PFSK-1 (cell line): ENCODE measurements at regions not wholly inside any gene's neighbourhood (a gene's known extent, or its start where the extent isn't known, plus 50 kb on each side); places are given as distances from the start of the nearest gene placed in this dataset.

Experiments
- FOXP2 ChIP-seq: optimal IDR thresholded peaks from 2 replicates; pipeline ENCODE3; 2011; ENCODE audit warnings: borderline replicate concordance, control low read depth, inconsistent platforms; ENCODE audit not compliant: insufficient read depth; ENCODE audit errors: extremely low read length, extremely low read depth
- POLR2AphosphoS5 ChIP-seq: IDR thresholded peaks from 2 replicates; pipeline ENCODE4 v1.6.1; 2012; ENCODE audit warnings: low read depth, mild to moderate bottlenecking, control low read depth, low read length, moderate library complexity
- REST ChIP-seq, 2 experiments: IDR thresholded peaks; 2 replicates each; pipeline versions ENCODE4 v1.6.1 to v1.8.0; 2011 to 2012; ENCODE audit warnings: low read depth in 2 of 2, low read length in 2 of 2, control low read depth in 1 of 2, inconsistent platforms in 1 of 2, mild to moderate bottlenecking in 1 of 2, moderate library complexity in 1 of 2; ENCODE audit not compliant: insufficient read depth in 1 of 2
- SIN3A ChIP-seq: IDR thresholded peaks from 2 replicates; pipeline ENCODE4 v1.6.1; 2012; ENCODE audit warnings: mild to moderate bottlenecking, low read length, moderate library complexity, borderline replicate concordance; ENCODE audit not compliant: insufficient read depth
- TAF1 ChIP-seq: IDR thresholded peaks from 2 replicates; pipeline ENCODE4 v1.6.1; 2012; ENCODE audit warnings: low read length, control low read depth, borderline replicate concordance; ENCODE audit not compliant: insufficient read depth

GRCh38 chr9:2291980-2292704 is 277.0 kb downstream of the SMARCA2 start:
- TF ChIP-seq TAF1 (no peak), POLR2AphosphoS5 (no peak), SIN3A (no peak), REST (IDR thresholded peaks at IDR 0.05; ENCODE audit: insufficient read depth in 1 of 2, low read depth in 2 of 2, low read length in 2 of 2) (no peak), FOXP2 (no peak)
